Upper lobe of right lung (tissue), 1 donor: ENCODE measurements at regions not wholly inside any gene's neighbourhood (a gene's known extent, or its start where the extent isn't known, plus 50 kb on each side); places are given as distances from the start of the nearest gene placed in this dataset.

Source experiments
- ATAC-seq: fragments of 200-7000 bp; cut with Tn5 transposase; one replicate; pipeline ENCODE4 v1.9.1; 2020; ENCODE audit warnings: mild to moderate bottlenecking, moderate library complexity
- DNase-seq: peaks from one replicate; pipeline ENCODE4 v3.0.0-alpha.2; 2020
- H3K27ac ChIP-seq: fragments of 200-600 bp; one replicate; pipeline ENCODE4 v1.8.0; 2022
- H3K27me3 ChIP-seq: fragments of 200-600 bp; one replicate; pipeline ENCODE4 v1.8.0; 2022; ENCODE audit warnings: mild to moderate bottlenecking
- H3K36me3 ChIP-seq: fragments of 200-600 bp; one replicate; pipeline ENCODE4 v1.8.0; 2022
- H3K4me1 ChIP-seq: fragments of 200-600 bp; one replicate; pipeline ENCODE4 v1.8.0; 2022
- H3K4me3 ChIP-seq: fragments of 200-600 bp; one replicate; pipeline ENCODE4 v1.8.0; 2022; ENCODE audit warnings: mild to moderate bottlenecking
- H3K9me3 ChIP-seq: fragments of 200-600 bp; one replicate; pipeline ENCODE4 v1.8.0; 2022
- intact Hi-C: fragments of 100-400 bp; cut with DNase I; formaldehyde crosslinking; loops from one replicate; pipeline ENCODE4 v1.11.0; 2022
- TF ChIP-seq, protein P1 (sequence below): fragments of 200-600 bp; IDR thresholded peaks from one replicate; pipeline ENCODE4 v1.8.0; 2022; ENCODE audit warnings: antibody characterized with exemption
- donor health status: DM: no; HTN: yes; CAD: no; lungs with severe emphysema.

DNA sequence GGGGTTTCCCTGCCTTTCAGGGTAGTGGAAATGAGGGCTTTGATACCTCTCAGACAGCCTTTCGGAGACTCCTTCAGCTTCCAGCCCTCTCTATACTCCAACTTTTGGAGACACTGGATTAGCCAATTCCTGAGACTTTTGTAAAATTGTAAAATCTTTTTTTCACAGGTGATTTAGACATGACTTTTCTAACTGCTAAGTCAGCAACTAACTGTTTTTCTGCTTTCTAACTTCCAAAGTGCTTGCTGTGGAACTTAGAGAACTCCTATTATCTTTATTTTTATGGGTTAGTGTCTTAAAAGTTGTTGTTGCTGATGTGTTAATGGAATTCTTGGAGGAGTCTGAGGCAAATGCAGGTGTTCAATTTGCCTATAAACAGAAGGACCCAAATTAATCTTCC lies 616.7 kb upstream of the ID2 start:
- H3K36me3 ChIP-seq = no peaks in the 10 kb centered on the region
- no peak for ATAC-seq
- DNase-seq = no peak
- TF ChIP-seq, protein P1, sequence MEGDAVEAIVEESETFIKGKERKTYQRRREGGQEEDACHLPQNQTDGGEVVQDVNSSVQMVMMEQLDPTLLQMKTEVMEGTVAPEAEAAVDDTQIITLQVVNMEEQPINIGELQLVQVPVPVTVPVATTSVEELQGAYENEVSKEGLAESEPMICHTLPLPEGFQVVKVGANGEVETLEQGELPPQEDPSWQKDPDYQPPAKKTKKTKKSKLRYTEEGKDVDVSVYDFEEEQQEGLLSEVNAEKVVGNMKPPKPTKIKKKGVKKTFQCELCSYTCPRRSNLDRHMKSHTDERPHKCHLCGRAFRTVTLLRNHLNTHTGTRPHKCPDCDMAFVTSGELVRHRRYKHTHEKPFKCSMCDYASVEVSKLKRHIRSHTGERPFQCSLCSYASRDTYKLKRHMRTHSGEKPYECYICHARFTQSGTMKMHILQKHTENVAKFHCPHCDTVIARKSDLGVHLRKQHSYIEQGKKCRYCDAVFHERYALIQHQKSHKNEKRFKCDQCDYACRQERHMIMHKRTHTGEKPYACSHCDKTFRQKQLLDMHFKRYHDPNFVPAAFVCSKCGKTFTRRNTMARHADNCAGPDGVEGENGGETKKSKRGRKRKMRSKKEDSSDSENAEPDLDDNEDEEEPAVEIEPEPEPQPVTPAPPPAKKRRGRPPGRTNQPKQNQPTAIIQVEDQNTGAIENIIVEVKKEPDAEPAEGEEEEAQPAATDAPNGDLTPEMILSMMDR = no peak
- H3K27ac ChIP-seq = no peak overlapping the region
- no peaks in the 10 kb centered on the region for H3K9me3 ChIP-seq
- H3K4me3 ChIP-seq = no peak overlapping the region
- H3K27me3 ChIP-seq = no peaks in the 10 kb centered on the region
- intact Hi-C loops = no loop called here
- no peaks in the 10 kb centered on the region for H3K4me1 ChIP-seq

DNA sequence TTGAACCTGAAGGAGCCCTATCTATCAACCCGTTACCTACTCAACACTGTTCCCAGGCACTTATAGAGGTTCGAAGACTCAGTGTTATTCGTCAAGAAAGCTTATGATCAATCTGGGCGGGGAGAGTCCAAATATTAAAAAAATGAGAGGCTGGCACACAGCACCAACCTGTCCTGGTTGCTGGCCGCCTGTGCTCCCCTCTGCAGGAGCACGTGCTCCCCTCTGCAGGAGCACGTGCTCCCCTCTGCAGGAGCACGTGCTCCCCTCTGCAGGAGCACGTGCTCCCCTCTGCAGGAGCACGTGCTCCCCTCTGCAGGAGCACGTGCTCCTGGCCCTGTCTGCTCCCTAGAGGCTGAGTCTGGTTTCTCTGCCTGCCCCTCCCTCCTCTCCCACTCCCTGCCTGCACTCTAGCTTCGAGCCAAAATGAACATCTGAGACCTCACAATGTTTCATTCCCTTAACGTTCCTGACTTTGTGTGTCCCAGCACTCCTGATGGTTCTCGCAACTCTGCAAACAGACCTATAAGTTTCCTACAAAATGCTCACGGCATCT lies 614.0 kb upstream of the ID2 start:
- Histone ChIP-seq H3K4me1 (no peaks in the 10 kb centered on the region), H3K27me3 (no peaks in the 10 kb centered on the region), H3K36me3 (no peaks in the 10 kb centered on the region), H3K27ac (no peak overlapping the region), H3K9me3 (no peaks in the 10 kb centered on the region), H3K4me3 (no peak overlapping the region)
- TF ChIP-seq, protein P1 = no peak
- ATAC-seq = no peak
- intact Hi-C loops = no loop called here
- no peak for DNase-seq

DNA sequence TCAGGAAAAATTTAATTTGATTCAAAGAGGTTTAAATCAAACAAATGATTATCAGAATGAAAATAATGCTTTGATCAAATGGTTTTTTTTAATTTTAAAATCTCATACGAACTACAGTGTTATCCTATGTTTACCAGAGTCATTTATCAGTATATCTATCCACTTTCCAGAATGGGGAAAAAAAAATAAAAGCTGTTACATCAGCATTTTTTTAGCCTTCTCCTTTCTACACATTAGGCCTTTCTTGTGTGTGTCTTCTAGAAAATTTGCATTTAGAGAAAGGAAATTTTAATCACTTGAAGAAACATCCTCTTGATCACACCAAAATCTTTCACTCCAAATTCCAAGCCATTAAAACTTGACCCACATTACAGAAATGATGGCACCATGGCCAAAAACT lies 608.9 kb upstream of the ID2 start:
- ATAC-seq (no peak), DNase-seq (no peak)
- TF ChIP-seq, protein P1 = no peak
- Histone ChIP-seq H3K36me3 (no peaks in the 10 kb centered on the region), H3K27ac (no peak overlapping the region), H3K4me3 (no peak overlapping the region), H3K27me3 (no peaks in the 10 kb centered on the region), H3K9me3 (no peaks in the 10 kb centered on the region), H3K4me1 (no peaks in the 10 kb centered on the region)
- intact Hi-C loops = no loop called here

DNA sequence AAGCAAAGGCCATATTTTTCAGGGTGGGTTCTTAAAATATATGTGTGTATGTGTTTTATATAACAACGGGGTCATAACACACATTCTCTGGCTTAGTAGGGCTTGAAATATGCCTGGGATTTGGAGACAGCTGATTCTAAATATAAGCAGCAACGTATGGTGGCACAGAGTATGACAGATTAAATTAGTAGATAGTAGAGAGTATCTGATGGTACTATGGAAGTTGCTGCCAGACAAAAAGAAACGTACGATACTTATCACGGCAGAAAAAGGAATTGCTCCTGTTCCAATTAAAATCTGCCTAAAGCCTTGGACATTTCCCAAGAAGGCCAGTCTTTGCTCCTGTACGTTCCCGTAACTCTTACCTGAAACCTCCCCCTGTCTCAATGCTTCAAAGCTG lies 607.9 kb upstream of the ID2 start:
- no peak overlapping the region for H3K4me3 ChIP-seq
- DNase-seq (no peak), ATAC-seq (no peak)
- no peaks in the 10 kb centered on the region for H3K4me1 ChIP-seq
- no peaks in the 10 kb centered on the region for H3K27me3 ChIP-seq
- TF ChIP-seq, protein P1 = no peak
- no peaks in the 10 kb centered on the region for H3K9me3 ChIP-seq
- intact Hi-C loops = no loop called here
- no peaks in the 10 kb centered on the region for H3K36me3 ChIP-seq
- H3K27ac ChIP-seq = no peak overlapping the region

DNA sequence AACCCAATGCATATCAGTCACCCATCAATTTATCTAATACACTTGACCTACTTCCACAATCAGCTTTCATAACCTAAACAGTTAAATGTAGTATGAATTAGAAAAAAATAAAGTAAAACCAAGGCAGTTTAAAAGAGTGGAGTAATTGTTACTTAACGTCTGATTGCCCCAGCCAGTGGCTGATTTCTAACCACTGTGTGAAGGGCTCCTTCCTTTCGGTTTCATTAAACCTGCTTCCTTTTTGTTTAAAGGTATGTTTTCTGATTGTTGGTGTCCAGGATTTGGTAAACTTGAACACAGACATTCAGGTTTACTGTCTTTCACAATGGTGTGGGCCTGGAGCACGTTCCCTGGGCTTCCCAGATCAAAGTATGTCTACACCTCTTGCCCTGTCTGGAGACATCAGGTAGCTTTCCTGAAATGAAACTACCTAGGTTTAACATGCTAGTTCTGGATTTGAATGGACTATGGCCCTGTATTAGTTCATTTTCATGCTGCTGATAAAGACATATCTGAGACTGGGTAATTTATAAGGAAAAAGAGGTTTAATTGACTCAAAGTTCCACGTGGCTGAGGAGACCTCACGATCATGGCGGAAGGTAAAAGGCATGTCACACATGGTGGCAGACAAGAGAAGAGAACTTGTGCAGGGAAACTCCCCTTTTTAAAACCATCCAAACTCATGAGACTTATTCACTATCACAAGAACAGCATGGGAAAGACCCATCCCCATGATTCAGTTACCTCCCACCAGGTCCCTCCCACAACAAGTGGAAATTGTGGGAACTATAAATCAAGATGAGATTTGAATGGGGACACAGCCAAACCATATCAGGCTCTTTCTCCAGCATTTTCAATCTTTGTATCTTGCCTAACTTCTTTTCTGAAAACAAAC lies 605.2 kb upstream of the ID2 start:
- TF ChIP-seq, protein P1 = no peak
- no peaks in the 10 kb centered on the region for H3K9me3 ChIP-seq

More for the DNA sequence above, 605.2 kb upstream of the ID2 start:
- H3K36me3 ChIP-seq = no peaks in the 10 kb centered on the region
- DNase-seq = no peak
- no peaks in the 10 kb centered on the region for H3K27me3 ChIP-seq
- peak; percentile 41 for ATAC-seq
- H3K4me1 ChIP-seq = no peaks in the 10 kb centered on the region
- H3K4me3 ChIP-seq = no peak overlapping the region
- H3K27ac ChIP-seq = no peak overlapping the region
- intact Hi-C loops = no loop called here
